ENCODE measurements at regions not wholly inside any gene's neighbourhood (a gene's known extent, or its start where the extent isn't known, plus 50 kb on each side); places are given as distances from the start of the nearest gene placed in this dataset.
A peak's percentile ranks its signal among the peaks of the same experiment; 100 is the strongest.

DNA sequence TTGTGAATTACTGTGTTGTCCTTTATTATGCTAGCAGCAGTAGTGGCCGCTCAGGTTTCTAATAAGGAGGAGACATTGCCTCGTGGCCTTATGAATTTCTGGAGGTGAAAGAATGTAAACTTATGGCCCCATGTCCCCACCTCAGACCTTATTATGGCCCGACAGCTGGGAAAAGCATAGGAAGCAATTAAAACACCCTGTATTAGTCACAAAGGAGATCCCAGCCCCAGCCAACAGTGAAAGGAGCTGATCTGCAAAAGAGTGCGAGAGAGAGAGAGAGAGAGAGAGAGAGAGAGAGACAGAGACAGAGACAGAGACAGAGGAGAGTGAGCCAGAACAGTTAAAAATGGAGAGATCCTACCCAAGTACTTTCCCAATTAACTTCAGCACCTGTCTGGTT, 269.3 kb downstream of the DMRT2 start:
- Mint-ChIP-seq H3K27me3 (no peaks in the 10 kb centered on the region), H3K27ac (no peak overlapping the region), H3K9me3 (peaks cover 7 to 9% of the 10 kb centered on the region in 2 donors), H3K4me1 (no peaks in the 10 kb centered on the region), H3K4me3 (no peak overlapping the region)
- no peak for DNase-seq
- no peak for ATAC-seq

DNA sequence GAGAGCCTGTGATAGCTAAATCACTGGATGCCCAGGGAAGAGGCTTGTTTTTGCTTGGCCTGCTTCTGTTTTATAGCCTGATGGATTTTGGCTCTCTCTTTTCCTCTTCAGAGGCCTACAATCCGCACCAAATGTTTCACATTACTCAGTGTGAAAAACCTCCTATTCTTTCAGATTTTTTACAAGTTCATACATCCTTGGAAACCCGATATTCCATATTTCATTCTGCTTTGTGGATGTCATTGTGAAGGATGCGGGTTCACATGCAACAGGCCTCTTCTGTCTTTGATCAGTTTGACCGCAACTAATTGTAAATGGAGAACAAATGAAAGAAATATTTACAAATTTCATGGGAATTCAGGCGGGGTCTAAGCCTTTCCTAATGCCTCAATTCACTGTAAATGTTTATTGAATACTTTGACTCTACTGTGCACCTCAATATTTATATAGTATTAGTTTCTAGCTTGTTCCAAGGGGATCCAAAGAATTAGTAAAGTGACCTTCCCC, 269.9 kb downstream of the DMRT2 start:
- Mint-ChIP-seq H3K9me3 (peaks cover 7 to 9% of the 10 kb centered on the region in 2 donors), H3K27ac (no peak overlapping the region), H3K27me3 (no peaks in the 10 kb centered on the region), H3K4me3 (no peak overlapping the region), H3K4me1 (no peaks in the 10 kb centered on the region)
- ATAC-seq (no peak), DNase-seq (no peak)

DNA sequence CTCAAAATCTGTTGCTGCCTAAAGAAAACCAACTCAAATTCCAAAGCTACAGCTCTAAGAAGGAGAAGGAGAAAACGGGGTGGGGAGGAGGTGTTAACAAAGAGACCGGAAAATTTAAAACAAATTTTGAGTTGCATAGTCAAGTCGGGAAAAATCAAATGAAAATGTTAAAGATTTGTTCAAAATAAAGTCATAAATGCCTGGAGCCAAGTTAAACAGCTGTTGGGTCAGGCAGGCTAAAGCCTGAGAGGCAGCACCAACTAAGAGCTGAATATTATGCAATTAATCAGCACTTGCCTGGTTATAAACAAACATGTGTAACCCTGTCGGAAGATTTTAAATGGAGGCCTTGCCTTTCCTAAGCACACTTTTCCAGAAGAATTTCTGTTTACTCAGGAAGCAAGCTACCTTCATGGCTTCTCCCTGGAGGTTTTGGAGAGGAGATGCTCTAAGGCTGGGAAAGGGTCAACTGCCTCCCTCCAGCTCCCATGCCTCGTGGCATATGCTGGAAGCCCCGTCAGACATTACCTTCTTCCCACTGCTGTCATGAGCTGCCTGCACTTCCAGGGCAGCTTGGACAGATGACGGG, 270.5 kb downstream of the DMRT2 start:
- DNase-seq (no peak), ATAC-seq (no peak)
- Mint-ChIP-seq H3K9me3 (peaks cover 7 to 9% of the 10 kb centered on the region in 2 donors), H3K4me3 (no peak overlapping the region), H3K27ac (no peak overlapping the region), H3K4me1 (no peaks in the 10 kb centered on the region), H3K27me3 (no peaks in the 10 kb centered on the region)

DNA sequence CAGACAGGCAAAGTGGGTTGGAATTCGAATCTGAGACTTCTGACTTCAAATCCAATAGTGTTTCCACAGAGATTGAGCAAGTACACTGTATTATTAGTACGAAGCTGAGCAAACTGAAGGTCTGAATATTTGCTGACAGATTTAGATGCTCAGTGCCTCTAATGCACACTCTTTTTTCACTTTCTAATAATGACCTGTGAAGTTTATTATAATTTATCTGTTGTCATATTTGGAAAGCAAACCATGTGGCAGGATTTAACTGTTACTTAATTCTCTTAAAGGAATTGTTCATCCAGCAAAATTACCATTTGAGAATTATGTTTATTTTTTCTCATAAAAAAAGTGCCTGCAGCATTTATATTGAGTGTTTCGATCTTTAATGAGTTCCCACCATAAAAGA, 277.3 kb downstream of the DMRT2 start:
- no peaks in the 10 kb centered on the region for H3K4me1 Mint-ChIP-seq
- DNase-seq (no peak), ATAC-seq (no peak)
- H3K27me3 Mint-ChIP-seq: peaks cover 7% of the 10 kb centered on the region
- H3K27ac Mint-ChIP-seq: no peak overlapping the region
- H3K9me3 Mint-ChIP-seq: no peaks in the 10 kb centered on the region
- no peak overlapping the region for H3K4me3 Mint-ChIP-seq

DNA sequence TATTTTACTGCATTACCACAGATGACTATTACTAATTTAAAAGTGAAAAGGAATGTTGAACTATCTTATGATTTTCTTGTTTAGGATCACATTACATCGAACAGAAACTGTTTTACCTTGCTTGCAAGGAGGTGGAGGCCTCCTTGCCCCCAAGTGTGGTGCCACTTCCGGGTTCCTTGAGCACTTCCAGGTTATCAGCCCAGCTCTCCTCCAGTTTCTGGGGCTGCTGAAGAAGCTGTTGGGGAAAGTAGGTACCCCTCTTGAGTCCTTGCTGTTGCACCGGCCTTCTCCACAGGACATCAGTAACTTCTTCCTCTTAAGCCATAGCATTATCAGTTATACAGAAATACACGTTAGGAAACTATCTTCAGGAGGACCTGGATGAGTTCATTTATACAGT, 278.2 kb downstream of the DMRT2 start:
- H3K4me1 Mint-ChIP-seq: no peaks in the 10 kb centered on the region
- ATAC-seq (no peak), DNase-seq (no peak)
- no peaks in the 10 kb centered on the region for H3K9me3 Mint-ChIP-seq
- H3K4me3 Mint-ChIP-seq: no peak overlapping the region
- peaks cover 7% of the 10 kb centered on the region for H3K27me3 Mint-ChIP-seq
- H3K27ac Mint-ChIP-seq: no peak overlapping the region

DNA sequence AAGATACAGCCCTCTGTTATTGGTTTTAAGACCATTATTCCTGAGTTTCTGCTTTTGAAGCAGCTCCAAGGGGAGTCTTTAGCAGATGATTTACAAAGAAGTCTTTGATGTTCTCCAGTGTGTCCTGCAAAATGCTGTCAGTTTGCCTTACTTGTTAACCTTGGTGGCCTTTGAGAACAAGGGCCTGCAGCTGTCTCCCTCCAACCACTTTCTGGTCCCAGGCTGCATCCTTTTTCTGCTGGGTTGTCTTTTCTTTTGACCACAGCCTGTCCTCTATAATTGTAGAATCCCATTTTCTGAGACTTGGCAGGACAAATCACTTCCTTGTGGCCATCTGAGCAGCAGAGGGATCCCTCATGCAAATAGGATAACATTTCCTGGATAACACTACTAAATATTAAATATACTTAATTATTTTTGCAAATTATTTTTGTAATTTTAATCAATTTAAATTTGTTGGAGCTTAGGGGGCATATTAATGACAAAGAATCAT, 281.4 kb downstream of the DMRT2 start:
- Mint-ChIP-seq H3K4me1 (no peaks in the 10 kb centered on the region), H3K27me3 (peaks cover 7% of the 10 kb centered on the region), H3K4me3 (no peak overlapping the region), H3K9me3 (no peaks in the 10 kb centered on the region), H3K27ac (no peak overlapping the region)
- ATAC-seq (no peak), DNase-seq (no peak)

DNA sequence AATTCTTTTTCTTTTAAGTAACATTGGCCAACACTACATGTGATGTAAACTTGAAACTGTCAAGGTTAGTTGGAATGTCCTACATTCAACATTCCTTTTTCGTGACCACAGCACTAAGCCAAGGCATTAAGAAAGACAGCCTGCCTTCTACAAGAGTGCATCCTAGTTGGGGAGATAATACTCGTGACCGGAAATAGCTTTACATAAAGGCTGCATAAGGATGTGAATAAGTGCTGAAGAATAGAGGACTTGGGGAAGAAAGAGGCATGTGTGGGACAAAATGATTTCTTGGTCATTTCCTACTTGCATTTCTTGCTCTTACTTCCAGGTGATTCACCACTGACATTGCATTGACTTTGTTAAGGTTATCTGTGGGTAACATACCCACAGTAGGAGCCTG, 282.0 kb downstream of the DMRT2 start:
- no peak overlapping the region for H3K4me3 Mint-ChIP-seq
- H3K9me3 Mint-ChIP-seq: no peaks in the 10 kb centered on the region
- DNase-seq (no peak), ATAC-seq (no peak)
- H3K4me1 Mint-ChIP-seq: no peaks in the 10 kb centered on the region
- H3K27ac Mint-ChIP-seq: no peak overlapping the region
- H3K27me3 Mint-ChIP-seq: peaks cover 7% of the 10 kb centered on the region

DNA sequence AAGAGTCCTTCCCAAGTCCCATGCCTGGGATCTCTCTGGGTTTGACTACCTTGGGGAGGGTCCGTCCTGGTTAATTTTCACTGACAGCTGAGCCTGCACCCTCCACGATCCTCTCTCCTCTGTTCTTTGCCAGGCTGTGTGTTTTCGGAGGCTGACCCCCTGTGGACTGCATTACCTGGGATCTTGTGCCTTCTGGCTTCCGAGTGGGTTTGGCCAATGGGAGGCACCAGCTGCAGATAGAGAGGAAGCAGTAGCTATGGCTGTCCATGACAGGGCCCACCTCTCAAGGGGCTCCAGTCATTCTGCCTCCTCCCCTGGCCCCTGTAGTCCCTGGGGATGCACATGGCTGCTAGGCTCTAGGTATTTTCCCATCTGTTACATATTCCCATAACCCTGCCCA, 285.0 kb downstream of the DMRT2 start:
- H3K27me3 Mint-ChIP-seq: no peaks in the 10 kb centered on the region
- ATAC-seq: no peak
- no peak overlapping the region for H3K27ac Mint-ChIP-seq
- no peaks in the 10 kb centered on the region for H3K9me3 Mint-ChIP-seq
- H3K4me3 Mint-ChIP-seq: no peak overlapping the region
- no peaks in the 10 kb centered on the region for H3K4me1 Mint-ChIP-seq
- DNase-seq: no peak

DNA sequence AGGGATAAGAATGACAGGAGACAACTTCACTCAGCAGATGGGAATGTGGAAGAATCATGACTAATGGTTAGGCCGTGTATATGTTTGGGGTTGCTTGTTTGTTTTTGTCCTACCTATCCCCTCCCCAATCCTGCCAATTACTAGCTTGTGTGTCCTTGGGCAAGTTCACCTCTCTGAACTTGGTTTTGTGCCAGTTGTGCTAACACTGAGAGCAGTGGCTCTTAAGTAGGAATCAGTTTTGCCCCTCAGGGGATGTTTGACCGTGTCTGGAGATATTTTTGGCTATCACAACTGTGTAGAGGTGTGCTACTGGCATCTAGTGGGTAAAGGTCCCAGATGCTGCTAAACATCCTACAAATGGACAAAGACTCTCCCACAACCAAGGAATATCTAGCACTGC, 287.0 kb downstream of the DMRT2 start:
- H3K4me3 Mint-ChIP-seq: no peak overlapping the region
- no peak for DNase-seq
- H3K4me1 Mint-ChIP-seq: no peaks in the 10 kb centered on the region
- no peaks in the 10 kb centered on the region for H3K27me3 Mint-ChIP-seq
- no peak for ATAC-seq
- no peaks in the 10 kb centered on the region for H3K9me3 Mint-ChIP-seq
- no peak overlapping the region for H3K27ac Mint-ChIP-seq

DNA sequence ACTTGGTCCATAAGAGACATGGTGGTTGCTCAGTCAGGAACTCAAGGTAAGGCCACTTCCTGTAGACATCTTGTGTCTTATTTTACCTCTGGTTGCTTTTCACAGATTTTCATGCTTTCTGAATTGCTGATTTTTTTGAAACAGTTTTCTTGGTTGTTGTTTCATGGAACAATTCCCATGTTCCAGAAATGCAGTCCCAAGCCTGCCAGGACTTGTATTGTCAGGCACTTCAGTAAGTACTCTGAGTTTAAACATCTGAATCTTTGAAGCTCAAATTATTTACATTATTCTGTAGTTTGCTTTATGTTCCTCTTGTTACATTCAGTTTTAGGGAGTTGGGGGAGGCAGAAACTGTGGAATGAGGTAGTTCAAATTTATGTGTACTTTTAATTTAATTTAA, 290.2 kb downstream of the DMRT2 start:
- Mint-ChIP-seq H3K9me3 (peaks cover 0 to 6% of the 10 kb centered on the region in 2 donors), H3K4me1 (no peaks in the 10 kb centered on the region), H3K4me3 (no peak overlapping the region), H3K27ac (no peak overlapping the region), H3K27me3 (no peaks in the 10 kb centered on the region)
- DNase-seq (no peak), ATAC-seq (no peak)

DNA sequence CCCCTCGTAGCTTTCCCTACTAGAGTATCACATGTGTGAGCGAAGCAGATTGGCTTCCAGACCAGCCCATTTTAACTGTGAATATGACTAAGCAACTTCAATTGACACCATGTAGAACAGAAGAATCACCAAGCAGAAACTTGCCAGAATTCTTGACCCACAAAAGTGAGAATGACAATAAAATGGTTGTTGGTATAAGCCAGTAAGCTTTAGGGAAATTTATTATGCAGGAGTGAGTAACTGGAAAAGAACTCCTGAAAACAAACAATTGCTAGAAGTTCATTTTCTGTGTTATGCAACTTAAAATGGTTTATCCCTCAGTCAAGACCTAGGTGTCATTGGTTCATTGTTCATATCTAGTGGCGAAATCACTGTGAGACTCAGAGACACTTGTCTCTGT, 303.1 kb downstream of the DMRT2 start:
- Mint-ChIP-seq H3K27me3 (no peaks in the 10 kb centered on the region), H3K27ac (no peak overlapping the region), H3K4me3 (no peak overlapping the region), H3K9me3 (peaks cover 0 to 7% of the 10 kb centered on the region in 2 donors), H3K4me1 (no peaks in the 10 kb centered on the region)
- DNase-seq (no peak), ATAC-seq (no peak)

DNA sequence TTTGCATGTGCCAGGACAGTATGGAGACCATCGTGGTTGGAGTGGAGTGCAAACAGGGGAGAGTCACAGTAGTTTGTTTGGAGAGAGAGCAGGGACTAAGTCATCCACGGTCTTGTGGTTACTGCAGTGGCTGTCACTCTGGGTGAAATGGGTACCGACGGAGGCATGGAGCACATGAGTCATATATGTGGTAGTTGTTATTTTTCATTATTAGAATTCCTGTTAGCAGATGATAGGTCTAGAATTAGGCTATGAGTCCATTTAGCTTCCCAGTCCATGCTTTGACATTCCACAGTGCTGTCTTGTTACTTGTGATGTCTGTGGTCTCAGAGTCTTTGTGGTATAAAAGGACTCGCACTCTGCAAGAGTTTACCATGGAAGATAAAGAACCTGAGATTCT, 303.9 kb downstream of the DMRT2 start:
- Mint-ChIP-seq H3K27ac (no peak overlapping the region), H3K4me1 (no peaks in the 10 kb centered on the region), H3K4me3 (no peak overlapping the region), H3K27me3 (no peaks in the 10 kb centered on the region), H3K9me3 (peaks cover 0 to 7% of the 10 kb centered on the region in 2 donors)
- DNase-seq (no peak), ATAC-seq (no peak)

DNA sequence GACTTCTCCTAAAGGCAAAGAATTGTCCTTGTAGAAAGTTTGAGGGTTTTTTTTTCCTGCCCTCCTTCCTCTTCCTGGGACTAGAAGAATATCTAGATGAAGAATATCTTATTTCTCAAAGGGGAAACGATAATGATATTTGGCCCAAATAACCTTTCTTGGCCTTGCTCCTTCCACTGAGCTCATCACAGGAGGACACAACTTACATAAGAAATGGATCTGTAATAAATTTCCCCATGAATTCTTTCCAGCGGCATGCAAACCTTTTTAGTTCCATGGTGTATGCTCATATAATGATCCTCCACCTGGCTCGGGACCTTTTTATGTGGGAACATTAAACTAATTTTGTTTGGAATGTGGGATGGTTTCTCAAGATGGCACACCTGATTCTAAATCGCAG, 304.4 kb downstream of the DMRT2 start:
- peaks cover 0 to 7% of the 10 kb centered on the region in 2 donors for H3K9me3 Mint-ChIP-seq
- no peak for ATAC-seq

DNA sequence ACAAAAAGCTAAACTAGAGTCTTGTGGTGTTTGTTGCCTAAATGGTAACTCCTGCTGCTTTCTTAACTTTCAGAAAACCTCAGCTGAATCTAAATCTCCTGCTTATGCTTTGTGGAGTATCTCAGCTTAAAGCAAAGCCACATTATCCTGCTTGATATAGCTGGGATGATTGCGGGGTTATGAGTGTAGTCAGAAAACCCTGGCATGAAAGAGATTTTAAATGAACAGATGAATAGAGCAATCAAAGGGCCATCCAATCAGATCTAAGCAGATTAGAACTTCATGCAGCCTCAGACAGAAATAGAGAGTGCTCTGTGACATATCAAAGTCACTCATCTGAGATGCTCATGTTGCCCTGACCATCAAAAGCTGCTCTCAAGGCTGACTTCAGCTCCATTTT, 305.5 kb downstream of the DMRT2 start:
- Mint-ChIP-seq H3K4me1 (no peaks in the 10 kb centered on the region), H3K27ac (no peak overlapping the region), H3K4me3 (no peak overlapping the region), H3K9me3 (peaks cover 0 to 7% of the 10 kb centered on the region in 2 donors), H3K27me3 (no peaks in the 10 kb centered on the region)
- DNase-seq (no peak), ATAC-seq (no peak)

More for the DNA sequence above, 304.4 kb downstream of the DMRT2 start:
- H3K4me1 Mint-ChIP-seq: no peaks in the 10 kb centered on the region
- no peak overlapping the region for H3K27ac Mint-ChIP-seq
- no peak for DNase-seq
- no peaks in the 10 kb centered on the region for H3K27me3 Mint-ChIP-seq
- H3K4me3 Mint-ChIP-seq: no peak overlapping the region

DNA sequence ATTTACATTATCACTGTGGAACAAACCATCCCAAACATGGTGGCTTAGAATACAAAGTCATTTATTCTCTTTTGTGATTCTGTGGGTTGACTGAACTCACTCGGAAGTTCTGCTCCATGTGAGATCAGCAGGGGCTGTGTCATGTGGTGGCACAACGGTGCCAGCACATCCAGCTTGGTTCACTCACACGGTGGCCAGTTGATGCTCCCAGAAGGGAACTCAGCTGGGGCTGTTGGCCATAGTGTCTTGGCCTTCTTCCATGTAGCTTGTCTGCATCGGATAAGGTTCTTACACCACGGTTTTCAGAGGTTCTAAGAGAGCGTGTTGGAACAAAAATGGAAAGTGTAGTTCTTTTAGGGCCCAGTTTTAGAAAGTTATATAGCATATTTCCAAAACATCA, 312.7 kb downstream of the DMRT2 start:
- DNase-seq (no peak), ATAC-seq (no peak)
- Mint-ChIP-seq H3K9me3 (peaks cover 0 to 6% of the 10 kb centered on the region in 2 donors), H3K4me3 (no peak overlapping the region), H3K27ac (peak overlapping the region in 1 of 2 donors; percentile 35), H3K27me3 (no peaks in the 10 kb centered on the region), H3K4me1 (peaks cover 12% of the 10 kb centered on the region)

DNA sequence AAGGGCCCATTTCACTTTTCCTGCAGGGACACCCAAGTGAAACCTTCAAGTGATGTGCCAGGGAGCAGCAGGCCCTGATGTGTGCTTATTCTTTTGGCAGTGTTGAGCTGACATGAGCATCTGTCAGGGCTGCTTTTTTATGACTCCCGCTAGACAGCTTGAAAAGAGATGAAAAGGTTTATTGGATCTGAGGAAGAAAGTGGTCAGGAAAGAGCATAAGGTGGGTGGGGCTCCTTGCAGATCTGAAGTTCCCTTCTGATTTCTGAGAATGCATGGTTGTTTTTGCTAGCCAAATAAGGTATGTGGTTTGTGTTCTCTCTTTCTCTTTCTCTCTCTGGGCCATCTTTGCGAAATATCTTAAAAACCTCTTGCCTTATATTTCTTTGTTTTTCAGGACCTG, 316.1 kb downstream of the DMRT2 start:
- ATAC-seq: peak; percentile 35
- Mint-ChIP-seq H3K27ac (peak overlapping the region in 1 of 2 donors; percentile 67), H3K4me1 (peaks cover 12% of the 10 kb centered on the region), H3K9me3 (peaks cover 0 to 6% of the 10 kb centered on the region in 2 donors), H3K27me3 (no peaks in the 10 kb centered on the region), H3K4me3 (peak overlapping the region; percentile 1 to 13)
- no peak for DNase-seq

DNA sequence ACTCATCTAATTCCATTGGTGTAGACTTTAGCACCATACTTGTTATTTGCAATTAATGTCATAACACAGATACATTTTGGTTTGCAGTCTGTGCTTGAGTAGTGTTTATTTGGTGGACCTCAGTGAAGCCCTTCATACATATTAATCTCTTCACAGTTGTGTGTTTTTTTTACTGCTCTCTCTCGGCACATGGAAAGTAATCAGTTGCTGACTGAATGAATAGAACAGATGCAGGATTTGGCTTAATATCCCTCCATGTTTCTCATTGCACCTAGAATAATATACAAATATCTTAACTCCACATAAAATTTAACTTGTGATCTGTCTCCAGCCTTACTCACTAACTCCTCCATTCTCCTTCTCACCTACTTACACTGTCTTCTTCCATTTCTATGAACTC, 319.1 kb downstream of the DMRT2 start:
- no peak for ATAC-seq
- H3K27ac Mint-ChIP-seq: no peak overlapping the region
- H3K9me3 Mint-ChIP-seq: no peaks in the 10 kb centered on the region
- H3K4me1 Mint-ChIP-seq: peaks cover 12% of the 10 kb centered on the region
- no peaks in the 10 kb centered on the region for H3K27me3 Mint-ChIP-seq
- no peak for DNase-seq
- H3K4me3 Mint-ChIP-seq: no peak overlapping the region
